GM06990 (cell line): ENCODE measurements at regions not wholly inside any gene's neighbourhood (a gene's known extent, or its start where the extent isn't known, plus 50 kb on each side); places are given as distances from the start of the nearest gene placed in this dataset.

ENCODE experiments used
- DNase-seq: peaks from one replicate; pipeline ENCODE4 v3.0.0-alpha.2; 2011; ENCODE audit not compliant: insufficient read length; ENCODE audit errors: extremely low read depth
- H3K27me3 ChIP-seq: replicated peaks from 2 replicates; pipeline ENCODE4 v1.6.0; 2011; ENCODE audit warnings: low read length; ENCODE audit not compliant: control insufficient read depth, insufficient read depth
- H3K36me3 ChIP-seq: 2 replicates; pipeline ENCODE4 v1.5.1; 2011; ENCODE audit warnings: low read length; ENCODE audit not compliant: control insufficient read depth, insufficient read depth
- H3K4me3 ChIP-seq: replicated peaks from 2 replicates; pipeline ENCODE4 v1.5.1; 2011; ENCODE audit warnings: low read depth, mild to moderate bottlenecking, control low read depth, low read length
- CTCF ChIP-seq: IDR thresholded peaks from 2 replicates; pipeline ENCODE4 v1.5.1; 2011; ENCODE audit warnings: low read length, control low read depth, mild to moderate bottlenecking, inconsistent platforms; ENCODE audit not compliant: insufficient read depth, poor library complexity, severe bottlenecking

GRCh38 chr5:175328176-175328575 lies 115.8 kb downstream of the DRD1 start:
- DNase-seq, result no peak
- no peak for TF ChIP-seq CTCF
- no peak overlapping the region for H3K4me3 ChIP-seq
- no peaks in the 10 kb centered on the region for H3K36me3 ChIP-seq
- no peaks in the 10 kb centered on the region; the same call in 1 of the 2 replicates for H3K27me3 ChIP-seq

GRCh38 chr5:175325681-175326080 lies 118.3 kb downstream of the DRD1 start:
- Histone ChIP-seq H3K36me3 (no peaks in the 10 kb centered on the region), H3K27me3 (no peaks in the 10 kb centered on the region; the same call in 1 of the 2 replicates), H3K4me3 (no peak overlapping the region)
- no peak for DNase-seq
- TF ChIP-seq CTCF, result no peak

GRCh38 chr5:175321927-175322532 lies 122.0 kb downstream of the DRD1 start:
- H3K27me3 ChIP-seq, result no peaks in the 10 kb centered on the region
- DNase-seq, result no peak

GRCh38 chr5:175319199-175319598 lies 124.8 kb downstream of the DRD1 start:
- no peak for DNase-seq

More at GRCh38 chr5:175321927-175322532, 122.0 kb downstream of the DRD1 start:
- H3K4me3 ChIP-seq, result no peak overlapping the region
- H3K36me3 ChIP-seq, result no peaks in the 10 kb centered on the region
- TF ChIP-seq CTCF, result no peak

GRCh38 chr5:175317872-175318271 lies 126.1 kb downstream of the DRD1 start:
- no peaks in the 10 kb centered on the region for H3K36me3 ChIP-seq
- no peak for TF ChIP-seq CTCF
- no peaks in the 10 kb centered on the region for H3K27me3 ChIP-seq
- DNase-seq, result no peak
- H3K4me3 ChIP-seq, result no peak overlapping the region

More at GRCh38 chr5:175319199-175319598, 124.8 kb downstream of the DRD1 start:
- Histone ChIP-seq H3K27me3 (no peaks in the 10 kb centered on the region), H3K36me3 (no peaks in the 10 kb centered on the region), H3K4me3 (no peak overlapping the region)
- TF ChIP-seq CTCF, result no peak
